Brain microvascular endothelial cell (primary cell): ENCODE measurements at regions not wholly inside any gene's neighbourhood (a gene's known extent, or its start where the extent isn't known, plus 50 kb on each side); places are given as distances from the start of the nearest gene placed in this dataset.

ENCODE experiments used
- DNase-seq: peaks from one replicate; pipeline ENCODE4 v3.0.0-alpha.2; 2020
- H3K27ac ChIP-seq: fragments of 250-450 bp; sonication (Bioruptor Pico); 2 replicates; pipeline ENCODE4 v1.5.1; 2020; ENCODE audit warnings: mild to moderate bottlenecking, moderate library complexity
- H3K27me3 ChIP-seq: fragments of 250-450 bp; sonication (Bioruptor Pico); replicated peaks from 2 replicates; pipeline ENCODE4 v1.5.1; 2020; ENCODE audit warnings: mild to moderate bottlenecking
- H3K36me3 ChIP-seq: fragments of 250-450 bp; sonication (Bioruptor Pico); replicated peaks from 2 replicates; pipeline ENCODE4 v1.5.1; 2020; ENCODE audit warnings: mild to moderate bottlenecking
- H3K4me3 ChIP-seq: 2 replicates; pipeline ENCODE4 v1.5.1; 2011; ENCODE audit warnings: low read depth, mild to moderate bottlenecking, control low read depth, low read length, moderate library complexity
- in situ Hi-C: cut with HindIII; loops from 2 replicates; pipeline ENCODE4 v1.10.0; 2017; ENCODE audit warnings: low sequenced_read_pairs, low pct_ligation_motif_present
- TF ChIP-seq, protein P1 (sequence below): IDR thresholded peaks from 2 replicates; pipeline ENCODE4 v1.5.1; 2011; ENCODE audit warnings: low read depth, mild to moderate bottlenecking, moderate library complexity, low read length, control low read depth, inconsistent platforms; ENCODE audit errors: missing control alignments

DNA sequence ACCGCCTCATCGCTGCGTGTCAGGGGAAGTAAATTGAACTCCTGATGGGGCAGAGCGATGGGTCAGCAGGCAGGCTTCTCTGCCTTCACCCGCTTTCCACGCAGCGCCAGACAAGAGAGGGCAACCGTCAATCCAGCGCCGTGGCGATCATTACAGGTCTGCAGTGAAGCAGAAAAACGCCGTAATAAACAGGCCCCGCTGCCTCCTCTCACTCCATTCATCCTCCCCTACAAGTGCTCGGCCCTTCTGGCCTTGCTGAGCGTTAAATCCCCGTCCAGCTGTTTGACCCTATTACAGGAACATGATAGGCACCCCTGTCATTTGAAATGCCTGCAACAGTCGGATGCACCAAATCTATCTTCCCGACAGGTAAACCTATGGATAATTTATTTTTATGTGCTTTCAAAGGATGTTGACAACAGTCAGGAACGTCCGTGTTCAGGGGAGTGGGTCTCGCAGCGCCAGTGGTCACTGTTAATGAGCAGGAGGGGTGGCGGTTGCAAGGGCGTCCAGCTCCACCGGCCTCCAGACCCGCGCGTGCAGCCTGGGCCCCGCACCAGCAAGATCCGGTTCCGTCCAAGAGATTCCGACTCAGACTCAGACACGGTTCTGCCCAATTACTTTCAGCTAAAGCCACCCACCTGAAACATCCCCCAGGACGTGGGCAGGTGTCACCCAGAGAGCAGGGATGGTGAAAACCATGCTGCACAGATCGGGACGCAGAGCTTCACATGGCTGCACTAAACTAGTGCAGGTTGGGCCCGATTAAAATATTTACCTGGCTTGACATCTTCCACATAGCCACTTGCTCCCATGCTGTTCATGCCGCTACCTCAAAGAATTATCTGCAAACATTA lies 508.0 kb upstream of the MGMT start:
- in situ Hi-C loops = no loop called here
- H3K27ac ChIP-seq = no peak overlapping the region
- no peaks in the 10 kb centered on the region for H3K27me3 ChIP-seq
- TF ChIP-seq, protein P1, sequence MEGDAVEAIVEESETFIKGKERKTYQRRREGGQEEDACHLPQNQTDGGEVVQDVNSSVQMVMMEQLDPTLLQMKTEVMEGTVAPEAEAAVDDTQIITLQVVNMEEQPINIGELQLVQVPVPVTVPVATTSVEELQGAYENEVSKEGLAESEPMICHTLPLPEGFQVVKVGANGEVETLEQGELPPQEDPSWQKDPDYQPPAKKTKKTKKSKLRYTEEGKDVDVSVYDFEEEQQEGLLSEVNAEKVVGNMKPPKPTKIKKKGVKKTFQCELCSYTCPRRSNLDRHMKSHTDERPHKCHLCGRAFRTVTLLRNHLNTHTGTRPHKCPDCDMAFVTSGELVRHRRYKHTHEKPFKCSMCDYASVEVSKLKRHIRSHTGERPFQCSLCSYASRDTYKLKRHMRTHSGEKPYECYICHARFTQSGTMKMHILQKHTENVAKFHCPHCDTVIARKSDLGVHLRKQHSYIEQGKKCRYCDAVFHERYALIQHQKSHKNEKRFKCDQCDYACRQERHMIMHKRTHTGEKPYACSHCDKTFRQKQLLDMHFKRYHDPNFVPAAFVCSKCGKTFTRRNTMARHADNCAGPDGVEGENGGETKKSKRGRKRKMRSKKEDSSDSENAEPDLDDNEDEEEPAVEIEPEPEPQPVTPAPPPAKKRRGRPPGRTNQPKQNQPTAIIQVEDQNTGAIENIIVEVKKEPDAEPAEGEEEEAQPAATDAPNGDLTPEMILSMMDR = no peak
- no peak for DNase-seq
- no peaks in the 10 kb centered on the region for H3K36me3 ChIP-seq
- H3K4me3 ChIP-seq = no peak overlapping the region

DNA sequence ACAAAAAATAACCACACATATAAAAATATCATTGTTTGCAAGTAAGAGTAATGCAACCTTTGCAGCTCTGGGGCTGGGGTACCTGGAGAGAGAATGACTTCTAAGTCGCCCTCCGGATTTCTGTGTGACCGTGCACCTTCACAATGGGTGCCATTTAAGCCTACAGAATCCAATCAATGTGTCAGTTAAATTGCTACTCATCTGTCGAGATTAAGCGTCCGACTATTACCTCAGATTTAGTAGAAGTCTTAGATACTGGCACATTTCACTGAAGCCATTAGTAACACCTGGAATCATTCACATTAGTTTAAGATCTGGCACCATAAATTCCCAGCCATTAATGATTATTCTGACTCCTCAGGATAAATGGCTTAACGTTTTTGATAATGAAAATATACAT lies 507.3 kb upstream of the MGMT start:
- no peaks in the 10 kb centered on the region for H3K27me3 ChIP-seq
- no peak overlapping the region for H3K27ac ChIP-seq
- H3K36me3 ChIP-seq = no peaks in the 10 kb centered on the region
- in situ Hi-C loops = no loop called here
- H3K4me3 ChIP-seq = no peak overlapping the region
- DNase-seq = no peak
- TF ChIP-seq, protein P1 = no peak

DNA sequence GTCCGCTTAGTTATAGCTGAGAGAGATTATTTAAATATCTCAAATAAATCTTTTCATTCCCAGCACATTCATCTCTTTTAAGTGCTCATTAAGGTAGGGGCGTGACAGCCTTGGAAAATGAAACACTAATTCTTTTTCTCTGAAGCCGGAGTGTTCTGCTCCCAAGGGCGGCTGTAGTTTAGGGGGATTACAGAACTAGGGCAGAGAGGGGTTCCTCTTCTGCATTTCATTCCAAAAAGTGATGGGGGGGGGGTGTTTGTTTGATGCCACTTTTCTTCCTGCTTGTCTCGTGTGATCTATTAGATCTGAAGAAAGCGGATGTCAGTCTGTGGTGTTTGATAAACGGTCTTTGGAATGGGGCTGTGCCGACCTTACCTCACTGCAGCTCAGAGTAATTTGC lies 506.5 kb upstream of the MGMT start:
- in situ Hi-C loops = no loop called here
- Histone ChIP-seq H3K36me3 (no peaks in the 10 kb centered on the region), H3K27me3 (no peaks in the 10 kb centered on the region), H3K4me3 (no peak overlapping the region), H3K27ac (no peak overlapping the region)
- TF ChIP-seq, protein P1 = no peak
- DNase-seq = no peak

DNA sequence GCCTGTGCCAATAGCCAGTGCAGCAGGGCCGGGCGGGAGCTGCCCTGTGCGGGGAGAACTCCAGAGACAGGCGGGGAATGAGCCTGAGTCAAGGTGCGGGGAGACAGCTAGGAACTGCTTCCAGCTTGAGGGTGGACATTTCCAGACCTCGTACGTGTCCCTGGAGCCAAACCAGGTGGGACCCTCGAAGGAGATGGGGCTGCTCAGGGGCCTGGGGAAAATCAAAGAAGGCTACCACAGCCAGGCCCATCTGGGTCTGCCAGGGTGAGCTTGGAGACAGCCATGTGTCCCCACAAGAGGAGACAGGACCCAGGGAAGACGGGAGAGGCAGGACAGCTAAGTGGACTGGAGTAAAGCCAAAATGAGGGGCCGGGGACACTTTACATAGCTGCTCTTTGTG lies 504.9 kb upstream of the MGMT start:
- TF ChIP-seq, protein P1 = no peak
- no peak overlapping the region for H3K4me3 ChIP-seq
- H3K27me3 ChIP-seq = no peaks in the 10 kb centered on the region
- no peak for DNase-seq
- H3K27ac ChIP-seq = no peak overlapping the region
- H3K36me3 ChIP-seq = no peaks in the 10 kb centered on the region
- in situ Hi-C loops = no loop called here

DNA sequence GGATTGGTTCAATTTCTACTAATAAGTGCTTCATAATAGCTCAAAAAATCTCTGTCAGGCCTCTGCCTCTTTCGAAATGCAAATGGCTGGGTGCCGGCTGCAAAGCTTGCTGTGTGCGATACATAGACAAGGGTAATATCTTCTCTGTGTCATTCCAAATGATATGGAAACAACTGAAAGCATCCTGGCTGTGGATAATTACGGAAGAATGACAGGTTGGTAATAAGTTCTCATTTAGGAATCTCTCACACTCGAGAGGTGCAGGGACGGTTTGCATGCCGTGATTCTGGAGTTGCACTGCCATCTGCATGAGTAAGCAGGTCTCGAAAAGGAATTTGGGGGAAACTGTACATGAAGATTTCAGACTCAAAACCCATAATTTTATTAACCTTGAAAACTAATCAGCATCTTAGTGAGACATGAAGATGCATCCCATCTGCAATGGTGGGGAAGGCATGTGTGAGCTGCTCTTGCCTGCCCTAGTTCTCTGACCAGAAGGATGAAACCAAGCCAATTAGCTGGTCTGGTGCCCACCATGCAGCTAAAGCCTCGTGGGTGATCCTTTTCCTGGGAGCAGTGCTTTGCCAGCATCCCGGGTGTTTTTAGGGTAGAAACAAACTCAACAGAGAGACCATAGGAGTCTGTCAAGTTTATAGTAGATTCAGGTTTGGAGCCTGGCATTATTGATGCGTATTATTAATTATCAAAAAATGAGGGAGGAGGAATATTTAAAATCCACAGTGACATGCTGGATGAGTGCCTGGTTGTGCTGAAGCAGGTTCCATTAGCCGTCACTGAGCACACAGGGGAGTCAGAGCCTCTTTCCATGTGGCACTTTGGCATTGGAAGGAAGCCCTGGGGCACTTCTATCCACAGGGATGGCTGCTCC lies 503.6 kb upstream of the MGMT start:
- DNase-seq = no peak
- Histone ChIP-seq H3K27ac (no peak overlapping the region), H3K36me3 (no peaks in the 10 kb centered on the region), H3K4me3 (no peak overlapping the region), H3K27me3 (no peaks in the 10 kb centered on the region)
- TF ChIP-seq, protein P1 = no peak
- in situ Hi-C loops = no loop called here
